ENCODE measurements at regions not wholly inside any gene's neighbourhood (a gene's known extent, or its start where the extent isn't known, plus 50 kb on each side); places are given as distances from the start of the nearest gene placed in this dataset.
"Not testable (repeated sequence)": the region's sequence is repeated elsewhere in the genome, so short reads cannot be mapped to it uniquely, and the experiment has no call there.

- no peak for DNase-seq (ENCODE audit: low read depth, low spot score)
These were observed 54.1 kb downstream of the MAFB start for GRCh38 chr20:40634891-40635290.

- no peak for DNase-seq (ENCODE audit: low read depth, low spot score)
These were observed 55.7 kb downstream of the MAFB start for GRCh38 chr20:40633123-40633850.

GRCh38 chr20:40632346-40632976 lies 56.6 kb downstream of the MAFB start:
- no peak for DNase-seq (ENCODE audit: low read depth, low spot score)

- no peak for DNase-seq (ENCODE audit: low read depth, low spot score)
These were observed 57.9 kb downstream of the MAFB start for GRCh38 chr20:40631119-40631631.

- no peak for DNase-seq (ENCODE audit: low read depth, low spot score)
These were observed 58.3 kb downstream of the MAFB start for GRCh38 chr20:40630713-40631112.

GRCh38 chr20:40630099-40630498 lies 58.9 kb downstream of the MAFB start:
- DNase-seq (ENCODE audit: low read depth, low spot score): no peak

GRCh38 chr20:40628877-40629276 lies 60.2 kb downstream of the MAFB start:
- DNase-seq (ENCODE audit: low read depth, low spot score): no peak

GRCh38 chr20:40619053-40619452 lies 70.0 kb downstream of the MAFB start:
- DNase-seq (ENCODE audit: low read depth, low spot score): not testable (repeated sequence)

GRCh38 chr20:40617594-40617993 lies 71.4 kb downstream of the MAFB start:
- DNase-seq (ENCODE audit: low read depth, low spot score): no peak

GRCh38 chr20:40612837-40613236 lies 76.2 kb downstream of the MAFB start:
- DNase-seq (ENCODE audit: low read depth, low spot score): no peak

GRCh38 chr20:40612247-40612646 lies 76.8 kb downstream of the MAFB start:
- DNase-seq (ENCODE audit: low read depth, low spot score): no peak

- DNase-seq (ENCODE audit: low read depth, low spot score): no peak
These were observed 78.3 kb downstream of the MAFB start for GRCh38 chr20:40610730-40611129.

- no peak for DNase-seq (ENCODE audit: low read depth, low spot score)
These were observed 81.1 kb downstream of the MAFB start for GRCh38 chr20:40607927-40608326.

- DNase-seq (ENCODE audit: low read depth, low spot score): no peak
These were observed 82.4 kb downstream of the MAFB start for GRCh38 chr20:40606660-40607059.

- DNase-seq (ENCODE audit: low read depth, low spot score): no peak
These were observed 82.8 kb downstream of the MAFB start for GRCh38 chr20:40606237-40606636.

- no peak for DNase-seq (ENCODE audit: low read depth, low spot score)
These were observed 84.6 kb downstream of the MAFB start for GRCh38 chr20:40604416-40604815.

- no peak for DNase-seq (ENCODE audit: low read depth, low spot score)
These were observed 85.9 kb downstream of the MAFB start for GRCh38 chr20:40603057-40603651.

- DNase-seq (ENCODE audit: low read depth, low spot score): no peak
These were observed 86.7 kb downstream of the MAFB start for GRCh38 chr20:40602381-40602780.

GRCh38 chr20:40600441-40601219 lies 88.4 kb downstream of the MAFB start:
- no peak for DNase-seq (ENCODE audit: low read depth, low spot score)

GRCh38 chr20:40599987-40600386 lies 89.0 kb downstream of the MAFB start:
- no peak for DNase-seq (ENCODE audit: low read depth, low spot score)

GRCh38 chr20:40592941-40593340 lies 96.1 kb downstream of the MAFB start:
- no peak for DNase-seq (ENCODE audit: low read depth, low spot score)

GRCh38 chr20:40591536-40591935 lies 97.5 kb downstream of the MAFB start:
- DNase-seq (ENCODE audit: low read depth, low spot score): no peak
